ENCODE measurements at regions not wholly inside any gene's neighbourhood (a gene's known extent, or its start where the extent isn't known, plus 50 kb on each side); places are given as distances from the start of the nearest gene placed in this dataset.

DNA sequence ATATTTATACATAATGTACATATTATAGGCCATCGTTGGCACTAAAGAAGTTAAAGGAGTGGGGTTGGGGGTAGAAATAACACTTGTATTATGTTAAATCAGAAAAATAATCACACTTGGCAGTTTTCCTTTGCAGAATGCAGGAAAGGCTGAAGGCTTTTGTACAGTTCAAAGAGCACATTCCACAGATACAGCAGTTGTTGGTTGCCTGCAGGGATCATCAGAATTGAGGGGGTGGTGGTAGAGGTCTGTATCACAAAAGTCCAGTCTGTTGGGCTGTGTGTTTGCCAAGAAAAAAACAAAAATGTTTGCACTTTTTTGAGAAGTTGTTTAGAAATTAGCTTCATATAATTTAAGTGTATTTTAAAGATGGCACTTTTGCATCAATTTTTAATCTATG, 231.8 kb upstream of the FOXP2 start:
- TF ChIP-seq CTCF (IDR thresholded peaks at IDR 0.05) (no peak), POLR2A (IDR thresholded peaks at IDR 0.05) (no peak)
